ENCODE measurements at regions not wholly inside any gene's neighbourhood (a gene's known extent, or its start where the extent isn't known, plus 50 kb on each side); places are given as distances from the start of the nearest gene placed in this dataset.
A peak's percentile ranks its signal among the peaks of the same experiment; 100 is the strongest.
"Not testable (repeated sequence)": the region's sequence is repeated elsewhere in the genome, so short reads cannot be mapped to it uniquely, and the experiment has no call there.

GRCh38 chr14:58770491-58770982 is 132.8 kb downstream of the DACT1 start:
- no peak overlapping the region for H3K4me3 ChIP-seq (replicated peaks; ENCODE audit: low read depth, low read length)
- TF ChIP-seq, protein P1, sequence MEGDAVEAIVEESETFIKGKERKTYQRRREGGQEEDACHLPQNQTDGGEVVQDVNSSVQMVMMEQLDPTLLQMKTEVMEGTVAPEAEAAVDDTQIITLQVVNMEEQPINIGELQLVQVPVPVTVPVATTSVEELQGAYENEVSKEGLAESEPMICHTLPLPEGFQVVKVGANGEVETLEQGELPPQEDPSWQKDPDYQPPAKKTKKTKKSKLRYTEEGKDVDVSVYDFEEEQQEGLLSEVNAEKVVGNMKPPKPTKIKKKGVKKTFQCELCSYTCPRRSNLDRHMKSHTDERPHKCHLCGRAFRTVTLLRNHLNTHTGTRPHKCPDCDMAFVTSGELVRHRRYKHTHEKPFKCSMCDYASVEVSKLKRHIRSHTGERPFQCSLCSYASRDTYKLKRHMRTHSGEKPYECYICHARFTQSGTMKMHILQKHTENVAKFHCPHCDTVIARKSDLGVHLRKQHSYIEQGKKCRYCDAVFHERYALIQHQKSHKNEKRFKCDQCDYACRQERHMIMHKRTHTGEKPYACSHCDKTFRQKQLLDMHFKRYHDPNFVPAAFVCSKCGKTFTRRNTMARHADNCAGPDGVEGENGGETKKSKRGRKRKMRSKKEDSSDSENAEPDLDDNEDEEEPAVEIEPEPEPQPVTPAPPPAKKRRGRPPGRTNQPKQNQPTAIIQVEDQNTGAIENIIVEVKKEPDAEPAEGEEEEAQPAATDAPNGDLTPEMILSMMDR (IDR thresholded peaks at IDR 0.05; ENCODE audit: low read depth, low read length, missing control alignments): no peak
- no peak for DNase-seq (ENCODE audit: extremely low read depth, low read depth)

DNA sequence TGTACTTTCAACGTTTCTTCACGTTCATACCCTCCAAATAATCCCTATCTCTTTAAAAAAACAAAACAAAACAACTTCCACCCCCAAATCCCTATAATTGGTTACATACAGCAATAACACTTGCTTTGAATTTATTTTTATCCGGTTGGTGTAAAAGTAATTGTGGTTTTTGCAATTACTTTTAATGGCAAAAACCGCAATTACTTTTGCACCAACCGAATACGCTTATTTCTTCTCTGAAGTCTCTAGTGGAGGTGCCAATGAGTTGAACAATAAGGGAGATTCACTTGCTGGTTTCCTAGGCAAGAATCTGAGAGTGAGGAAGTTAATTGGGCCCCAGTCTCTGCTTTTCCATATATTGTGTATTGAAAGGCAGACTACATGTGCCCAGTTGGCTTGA is 133.3 kb downstream of the DACT1 start:
- TF ChIP-seq, protein P1 (IDR thresholded peaks at IDR 0.05; ENCODE audit: low read depth, low read length, missing control alignments): no peak
- H3K4me3 ChIP-seq (replicated peaks; ENCODE audit: low read depth, low read length): no peak overlapping the region

GRCh38 chr14:58772116-58772515 is 134.4 kb downstream of the DACT1 start:
- DNase-seq (ENCODE audit: extremely low read depth, low read depth): no peak
- TF ChIP-seq, protein P1 (IDR thresholded peaks at IDR 0.05; ENCODE audit: low read depth, low read length, missing control alignments): no peak
- H3K4me3 ChIP-seq (replicated peaks; ENCODE audit: low read depth, low read length): no peak overlapping the region

More for the DNA sequence above, 133.3 kb downstream of the DACT1 start:
- DNase-seq (ENCODE audit: extremely low read depth, low read depth): no peak

GRCh38 chr14:58772794-58773620 is 135.2 kb downstream of the DACT1 start:
- no peak for DNase-seq (ENCODE audit: extremely low read depth, low read depth)
- no peak overlapping the region for H3K4me3 ChIP-seq (replicated peaks; ENCODE audit: low read depth, low read length)
- TF ChIP-seq, protein P1 (IDR thresholded peaks at IDR 0.05; ENCODE audit: low read depth, low read length, missing control alignments): peak; percentile 8

- DNase-seq (ENCODE audit: extremely low read depth, low read depth): no peak
- no peak overlapping the region for H3K4me3 ChIP-seq (replicated peaks; ENCODE audit: low read depth, low read length)
- TF ChIP-seq, protein P1 (IDR thresholded peaks at IDR 0.05; ENCODE audit: low read depth, low read length, missing control alignments): no peak
Observed at GRCh38 chr14:58774531-58774930, 136.8 kb downstream of the DACT1 start.

- DNase-seq (ENCODE audit: extremely low read depth, low read depth); H3K4me3 ChIP-seq (replicated peaks; ENCODE audit: low read depth, low read length): not testable (repeated sequence)
Observed at GRCh38 chr14:58775130-58775529, 137.4 kb downstream of the DACT1 start.

GRCh38 chr14:58776516-58776915 is 138.8 kb downstream of the DACT1 start:
- DNase-seq (ENCODE audit: extremely low read depth, low read depth): no peak
- TF ChIP-seq, protein P1 (IDR thresholded peaks at IDR 0.05; ENCODE audit: low read depth, low read length, missing control alignments): no peak
- H3K4me3 ChIP-seq (replicated peaks; ENCODE audit: low read depth, low read length): no peak overlapping the region
